Astrocyte of the cerebellum (primary cell): ENCODE measurements at regions not wholly inside any gene's neighbourhood (a gene's known extent, or its start where the extent isn't known, plus 50 kb on each side); places are given as distances from the start of the nearest gene placed in this dataset.

Source experiments
- DNase-seq: peaks from one replicate; pipeline ENCODE4 v3.0.0-alpha.2; 2011; ENCODE audit warnings: low read depth
- H3K4me3 ChIP-seq: 2 replicates; pipeline ENCODE4 v1.5.1; 2011; ENCODE audit warnings: mild to moderate bottlenecking, low read depth, low read length, moderate library complexity
- CTCF ChIP-seq: IDR thresholded peaks from 2 replicates; pipeline ENCODE4 v1.5.1; 2012; ENCODE audit warnings: low read length, low read depth, moderate library complexity, mild to moderate bottlenecking; ENCODE audit errors: missing control alignments
- in situ Hi-C: cut with HindIII; loops from 2 replicates; pipeline ENCODE4 v1.10.0; 2017; ENCODE audit warnings: low sequenced_read_pairs

- no peak overlapping the region for H3K4me3 ChIP-seq
- no peak for TF ChIP-seq CTCF
- no peak for DNase-seq
- in situ Hi-C loops: no loop called here
Measured at GRCh38 chr13:22039961-22040360, 369.1 kb downstream of the FGF9 start.

GRCh38 chr13:22040810-22041364 is 370.0 kb downstream of the FGF9 start:
- no peak for TF ChIP-seq CTCF
- in situ Hi-C loops: no loop called here
- no peak for DNase-seq
- no peak overlapping the region for H3K4me3 ChIP-seq

GRCh38 chr13:22041741-22042140 is 370.9 kb downstream of the FGF9 start:
- no peak for TF ChIP-seq CTCF
- in situ Hi-C loops: no loop called here
- no peak for DNase-seq
- H3K4me3 ChIP-seq: no peak overlapping the region

GRCh38 chr13:22047082-22047784 is 376.4 kb downstream of the FGF9 start:
- TF ChIP-seq CTCF: no peak
- no peak for DNase-seq
- H3K4me3 ChIP-seq: no peak overlapping the region
- in situ Hi-C loops: no loop called here

GRCh38 chr13:22047785-22048104 is 376.9 kb downstream of the FGF9 start:
- no peak for DNase-seq
- no peak overlapping the region for H3K4me3 ChIP-seq
- in situ Hi-C loops: no loop called here
- no peak for TF ChIP-seq CTCF

GRCh38 chr13:22049384-22049783 is 378.5 kb downstream of the FGF9 start:
- in situ Hi-C loops: no loop called here

More at GRCh38 chr13:22049384-22049783, 378.5 kb downstream of the FGF9 start:
- no peak for TF ChIP-seq CTCF
- DNase-seq: no peak
- no peak overlapping the region for H3K4me3 ChIP-seq
